Endodermal cell (in vitro differentiated cells): ENCODE measurements at regions not wholly inside any gene's neighbourhood (a gene's known extent, or its start where the extent isn't known, plus 50 kb on each side); places are given as distances from the start of the nearest gene placed in this dataset.
A peak's percentile ranks its signal among the peaks of the same experiment; 100 is the strongest.

Experiments used
- DNase-seq: peaks from one replicate; pipeline ENCODE4 v3.0.0-alpha.2; 2017
- H3K27ac ChIP-seq: 2 replicates; pipeline ENCODE4 v1.5.1; 2013; ENCODE audit warnings: mild to moderate bottlenecking, low read depth, low read length, moderate library complexity
- H3K27me3 ChIP-seq: 2 replicates; pipeline ENCODE4 v1.6.1; 2013; ENCODE audit warnings: mild to moderate bottlenecking, low read length, moderate library complexity; ENCODE audit not compliant: insufficient read depth, control insufficient read depth, poor library complexity, severe bottlenecking
- H3K36me3 ChIP-seq: 2 replicates; pipeline ENCODE4 v1.7.0; 2013; ENCODE audit warnings: mild to moderate bottlenecking, low read length, moderate library complexity; ENCODE audit not compliant: control insufficient read depth, insufficient read depth
- H3K4me1 ChIP-seq: one replicate; pipeline ENCODE4 v1.7.0; 2013; ENCODE audit warnings: low read length; ENCODE audit not compliant: control insufficient read depth, insufficient read depth
- H3K4me3 ChIP-seq: 2 replicates; pipeline ENCODE4 v1.5.1; 2013; ENCODE audit warnings: mild to moderate bottlenecking, low read length, moderate library complexity
- H3K9ac ChIP-seq: 2 replicates; pipeline ENCODE4 v1.6.1; 2013; ENCODE audit warnings: mild to moderate bottlenecking, low read length, moderate library complexity; ENCODE audit not compliant: poor library complexity, severe bottlenecking; ENCODE audit errors: extremely low read depth
- H3K9me3 ChIP-seq: 2 replicates; pipeline ENCODE4 v1.6.1; 2013; ENCODE audit warnings: mild to moderate bottlenecking, low read length, moderate library complexity; ENCODE audit not compliant: control insufficient read depth
- H3K27ac Mint-ChIP-seq: 2 replicates; pipeline ENCODE4 v1.8.0; 2020; ENCODE audit warnings: mixed read lengths
- H3K27me3 Mint-ChIP-seq: 2 replicates; pipeline ENCODE4 v1.8.0; 2021; ENCODE audit warnings: mild to moderate bottlenecking, mixed read lengths; ENCODE audit not compliant: insufficient read depth
- H3K36me3 Mint-ChIP-seq: 2 replicates; pipeline ENCODE4 v1.8.0; 2020; ENCODE audit warnings: low read depth, mixed read lengths
- H3K4me1 Mint-ChIP-seq: 2 replicates; pipeline ENCODE4 v1.8.0; 2020; ENCODE audit warnings: mixed read lengths
- H3K4me3 Mint-ChIP-seq: 2 replicates; pipeline ENCODE4 v1.8.0; 2020; ENCODE audit warnings: mild to moderate bottlenecking, moderate library complexity, mixed read lengths
- H3K9me3 Mint-ChIP-seq: 2 replicates; pipeline ENCODE4 v1.8.0; 2020; ENCODE audit warnings: mild to moderate bottlenecking, mixed read lengths
- CTCF ChIP-seq: fragments of 200-600 bp; sonication (generic); conservative IDR thresholded peaks from 2 replicates; pipeline ENCODE4 v1.5.0; 2021; ENCODE audit warnings: antibody characterized with exemption, mild to moderate bottlenecking
- WGBS, 2 experiments: methylation state at CpG; one replicate each; pipeline versions ENCODE4 v1.1.5 to v1.1.7; 2013; ENCODE audit warnings: missing lambda C conversion rate in 2 of 2, mixed read lengths in 1 of 2; ENCODE audit not compliant: insufficient coverage in 1 of 2, insufficient read length in 1 of 2; 5-methylcytosine and 5-hydroxymethylcytosine counted together

- H3K4me1 ChIP-seq, result no peaks in the 10 kb centered on the region
- no peaks in the 10 kb centered on the region for H3K9me3 ChIP-seq
- Mint-ChIP-seq H3K4me3 (no peak overlapping the region), H3K9me3 (no peaks in the 10 kb centered on the region), H3K27ac (no peak overlapping the region), H3K27me3 (peaks cover 13% of the 10 kb centered on the region), H3K4me1 (no peaks in the 10 kb centered on the region), H3K36me3 (no peaks in the 10 kb centered on the region)
- 90 to 93% methylated on average over 12 to 20 of the region's 20 CpGs for WGBS, 2 experiments
- no peak for TF ChIP-seq CTCF
- no peak for DNase-seq
- H3K27me3 ChIP-seq, result no peaks in the 10 kb centered on the region
- no peak overlapping the region for H3K9ac ChIP-seq
- no peak overlapping the region for H3K4me3 ChIP-seq
- H3K36me3 ChIP-seq, result no peaks in the 10 kb centered on the region
- no peak overlapping the region for H3K27ac ChIP-seq
These were observed 415.0 kb upstream of the IRX1 start for GRCh38 chr5:3180636-3181035.

- Mint-ChIP-seq H3K36me3 (no peaks in the 10 kb centered on the region), H3K9me3 (no peaks in the 10 kb centered on the region), H3K27ac (no peak overlapping the region), H3K27me3 (peaks cover 9% of the 10 kb centered on the region), H3K4me3 (no peak overlapping the region), H3K4me1 (no peaks in the 10 kb centered on the region)
- WGBS, 2 experiments, result 70 to 71% methylated on average over 2 to 5 of the region's 5 CpGs
- no peak overlapping the region for H3K9ac ChIP-seq
- H3K4me3 ChIP-seq, result no peak overlapping the region
- H3K36me3 ChIP-seq, result no peaks in the 10 kb centered on the region
- H3K27ac ChIP-seq, result no peak overlapping the region
- H3K9me3 ChIP-seq, result no peaks in the 10 kb centered on the region
- peak; percentile 75 for TF ChIP-seq CTCF
- peak; percentile 86 for DNase-seq
- no peaks in the 10 kb centered on the region for H3K4me1 ChIP-seq
- H3K27me3 ChIP-seq, result no peaks in the 10 kb centered on the region
These were observed 416.4 kb upstream of the IRX1 start for GRCh38 chr5:3179220-3179619.

GRCh38 chr5:3177338-3177737, 418.3 kb upstream of the IRX1 start:
- Histone ChIP-seq H3K27ac (no peak overlapping the region), H3K9me3 (no peaks in the 10 kb centered on the region), H3K4me1 (no peaks in the 10 kb centered on the region), H3K36me3 (no peaks in the 10 kb centered on the region), H3K9ac (no peak overlapping the region), H3K27me3 (no peaks in the 10 kb centered on the region), H3K4me3 (no peak overlapping the region)
- no peak overlapping the region for H3K27ac Mint-ChIP-seq
- no peak overlapping the region for H3K4me3 Mint-ChIP-seq
- TF ChIP-seq CTCF, result no peak
- no peaks in the 10 kb centered on the region for H3K36me3 Mint-ChIP-seq
- DNase-seq, result no peak
- WGBS, 2 experiments, result 93 to 95% methylated on average over 11 to 15 of the region's 15 CpGs
- peaks cover 6% of the 10 kb centered on the region for H3K27me3 Mint-ChIP-seq
- H3K4me1 Mint-ChIP-seq, result no peaks in the 10 kb centered on the region
- H3K9me3 Mint-ChIP-seq, result no peaks in the 10 kb centered on the region
